ENCODE measurements at regions not wholly inside any gene's neighbourhood (a gene's known extent, or its start where the extent isn't known, plus 50 kb on each side); places are given as distances from the start of the nearest gene placed in this dataset.

GRCh38 chr10:34899161-34899560, 84.1 kb upstream of the PARD3 start:
- Histone ChIP-seq H3K27me3 (ENCODE audit: insufficient read depth, low read length) (no peaks in the 10 kb centered on the region), H3K9me2 (ENCODE audit: insufficient read depth) (no peaks in the 10 kb centered on the region), H3K9me3 (ENCODE audit: control insufficient read depth in 1 of 2, insufficient read depth in 1 of 2, low read depth in 1 of 2, low read length in 2 of 2) (no peaks in the 10 kb centered on the region), H3K4me1 (ENCODE audit: control insufficient read depth in 1 of 2, insufficient read depth in 2 of 2, low read length in 2 of 2) (no peaks in the 10 kb centered on the region), H3K79me2 (ENCODE audit: insufficient read depth, low read length) (no peaks in the 10 kb centered on the region), H4K20me1 (ENCODE audit: insufficient read depth) (no peaks in the 10 kb centered on the region), H3K4me2 (ENCODE audit: low read length) (no peak overlapping the region), H2AFZ (ENCODE audit: low read depth, low read length, poor library complexity, severe bottlenecking) (no peak overlapping the region), H3K4me3 (replicated peaks in 1 of 2; ENCODE audit: low read depth in 1 of 2, low read length in 2 of 2) (no peak overlapping the region), H3K9ac (ENCODE audit: low read length) (no peak overlapping the region), H3K36me3 (ENCODE audit: control insufficient read depth in 1 of 2, insufficient read depth in 2 of 2, low read length in 2 of 2) (no peaks in the 10 kb centered on the region), H3K27ac (ENCODE audit: low read depth, low read length) (no peak overlapping the region)
- ChIA-PET RAD21 (ENCODE audit: low non-redundant PET in 1 of 2, low total read pairs in 2 of 2, uncharacterized antibody in 2 of 2, unreplicated experiment in 2 of 2) (no interaction called here), CTCF (no interaction called here), POLR2A (no interaction called here)
- no TSS peak for BruUV-seq (replicated peaks)
- ATAC-seq (no peak), DNase-seq (ENCODE audit: low read depth, low spot score) (no peak)
- intact Hi-C loops (cut with micrococcal nuclease), result no loop called here
- TF ChIP-seq ZNF274 (IDR thresholded peaks at IDR 0.05; ENCODE audit: low read depth, low read length) (no peak), ZFX (IDR thresholded peaks at IDR 0.05) (no peak), REST (IDR thresholded peaks at IDR 0.05; ENCODE audit: low read depth) (no peak), RAD21 (IDR thresholded peaks at IDR 0.05; ENCODE audit: low read depth) (no peak), MAX (IDR thresholded peaks at IDR 0.05) (no peak), SP1 (IDR thresholded peaks at IDR 0.05; ENCODE audit: low read depth) (no peak), CTCF (IDR thresholded peaks at IDR 0.05 in 2 of 3, conservative IDR thresholded peaks at IDR 0.05 in 1 of 3; ENCODE audit: borderline replicate concordance in 1 of 3, insufficient read depth in 1 of 3, low read depth in 2 of 3, low read length in 2 of 3) (no peak), ELF1 (IDR thresholded peaks at IDR 0.05; ENCODE audit: borderline replicate concordance, low read depth) (no peak), SRF (IDR thresholded peaks at IDR 0.05; ENCODE audit: low read depth) (no peak), ZBTB33 (IDR thresholded peaks at IDR 0.05; ENCODE audit: extremely low read depth, insufficient replicate concordance, low read length) (no peak)
